ENCODE measurements at regions not wholly inside any gene's neighbourhood (a gene's known extent, or its start where the extent isn't known, plus 50 kb on each side); places are given as distances from the start of the nearest gene placed in this dataset.
A peak's percentile ranks its signal among the peaks of the same experiment; 100 is the strongest.

- no peak overlapping the region for H3K27ac ChIP-seq
- TF ChIP-seq CTCF (conservative IDR thresholded peaks at IDR 0.05) (no peak), ZFX (IDR thresholded peaks at IDR 0.05) (no peak)
Observed at GRCh38 chr2:225788571-225789094, 389.1 kb downstream of the NYAP2 start.

GRCh38 chr2:225787497-225787896 is 388.0 kb downstream of the NYAP2 start:
- TF ChIP-seq ZFX (IDR thresholded peaks at IDR 0.05) (no peak), CTCF (conservative IDR thresholded peaks at IDR 0.05) (no peak)
- no peak overlapping the region for H3K27ac ChIP-seq

- no peak overlapping the region for H3K27ac ChIP-seq
- TF ChIP-seq CTCF (conservative IDR thresholded peaks at IDR 0.05) (no peak), ZFX (IDR thresholded peaks at IDR 0.05) (no peak)
Observed at GRCh38 chr2:225781991-225782390, 382.5 kb downstream of the NYAP2 start.

- peak overlapping the region; percentile 40; the same call in 1 of the 2 replicates for H3K27ac ChIP-seq
- TF ChIP-seq CTCF (conservative IDR thresholded peaks at IDR 0.05), result no peak
- TF ChIP-seq ZFX (IDR thresholded peaks at IDR 0.05), result no peak
Observed at GRCh38 chr2:225781145-225781544, 381.6 kb downstream of the NYAP2 start.

- TF ChIP-seq CTCF (conservative IDR thresholded peaks at IDR 0.05) (no peak), ZFX (IDR thresholded peaks at IDR 0.05) (no peak)
- no peak overlapping the region; the same call in 1 of the 2 replicates for H3K27ac ChIP-seq
Observed at GRCh38 chr2:225779829-225780228, 380.3 kb downstream of the NYAP2 start.

GRCh38 chr2:225773148-225773547 is 373.6 kb downstream of the NYAP2 start:
- TF ChIP-seq ZFX (IDR thresholded peaks at IDR 0.05) (no peak), CTCF (conservative IDR thresholded peaks at IDR 0.05) (no peak)
- H3K27ac ChIP-seq, result no peak overlapping the region

GRCh38 chr2:225771701-225772100 is 372.2 kb downstream of the NYAP2 start:
- TF ChIP-seq CTCF (conservative IDR thresholded peaks at IDR 0.05) (no peak), ZFX (IDR thresholded peaks at IDR 0.05) (no peak)
- no peak overlapping the region for H3K27ac ChIP-seq
